Fibroblast of villous mesenchyme (primary cell): ENCODE measurements at regions not wholly inside any gene's neighbourhood (a gene's known extent, or its start where the extent isn't known, plus 50 kb on each side); places are given as distances from the start of the nearest gene placed in this dataset.

ENCODE experiments used
- DNase-seq: peaks from one replicate; pipeline ENCODE4 v3.0.0-alpha.2; 2010; ENCODE audit warnings: low read depth
- H3K4me3 ChIP-seq: 2 replicates; pipeline ENCODE4 v1.5.1; 2011; ENCODE audit warnings: low read depth, mild to moderate bottlenecking, low read length
- CTCF ChIP-seq: IDR thresholded peaks from 2 replicates; pipeline ENCODE4 v1.5.1; 2012; ENCODE audit warnings: low read depth, mild to moderate bottlenecking, low read length; ENCODE audit not compliant: insufficient read depth

DNA sequence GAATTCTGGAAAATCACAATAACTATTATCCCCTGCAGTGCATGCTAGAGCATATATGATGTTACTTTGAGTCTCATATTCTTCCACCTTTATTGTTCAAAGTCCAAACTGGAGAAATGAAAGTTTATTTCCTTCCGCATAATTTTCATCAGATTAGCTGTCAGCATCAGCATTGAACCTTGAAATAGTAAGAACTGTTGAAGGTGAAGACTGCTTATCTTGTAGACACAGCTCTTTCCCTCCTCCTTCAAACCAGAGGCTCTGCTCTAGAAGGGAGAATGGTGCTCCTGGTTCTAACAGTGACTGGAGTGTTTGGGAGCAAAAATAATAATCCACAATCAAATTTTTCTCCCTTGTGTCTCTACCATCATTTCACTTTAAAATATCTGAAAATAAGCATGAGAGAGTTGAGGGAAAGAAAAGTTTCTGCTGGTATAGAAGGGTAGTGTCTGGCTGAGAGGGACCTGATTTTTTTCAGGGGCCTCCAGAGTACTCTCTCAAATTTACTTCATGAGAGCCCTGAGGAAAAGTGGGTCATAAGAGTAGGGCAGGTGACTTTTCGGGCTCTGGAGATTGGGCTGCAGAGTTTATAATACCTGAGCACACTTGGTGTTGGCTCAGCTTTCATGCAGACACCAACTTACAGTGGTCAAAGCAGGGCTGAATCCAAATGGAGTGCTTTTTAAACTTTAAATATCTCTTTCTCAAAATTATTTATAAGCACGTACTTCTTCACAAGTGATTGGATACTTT lies 170.4 kb downstream of the ZDHHC21 start:
- H3K4me3 ChIP-seq: no peak overlapping the region
- no peak for TF ChIP-seq CTCF
- DNase-seq: no peak

GRCh38 chr9:14520341-14520740 lies 172.9 kb downstream of the ZDHHC21 start:
- H3K4me3 ChIP-seq: no peak overlapping the region
- no peak for TF ChIP-seq CTCF
- no peak for DNase-seq

GRCh38 chr9:14517154-14517906 lies 175.9 kb downstream of the ZDHHC21 start:
- TF ChIP-seq CTCF: no peak
- no peak overlapping the region for H3K4me3 ChIP-seq
- DNase-seq: no peak

- TF ChIP-seq CTCF: no peak
- H3K4me3 ChIP-seq: no peak overlapping the region
- no peak for DNase-seq
These were observed 176.6 kb downstream of the ZDHHC21 start for GRCh38 chr9:14516656-14517055.

- no peak overlapping the region for H3K4me3 ChIP-seq
- TF ChIP-seq CTCF: no peak
- no peak for DNase-seq
These were observed 177.5 kb downstream of the ZDHHC21 start for GRCh38 chr9:14515571-14516198.

- no peak for TF ChIP-seq CTCF
- no peak for DNase-seq
- no peak overlapping the region for H3K4me3 ChIP-seq
These were observed 178.2 kb downstream of the ZDHHC21 start for GRCh38 chr9:14515049-14515448.
